ENCODE measurements at regions not wholly inside any gene's neighbourhood (a gene's known extent, or its start where the extent isn't known, plus 50 kb on each side); places are given as distances from the start of the nearest gene placed in this dataset.

- Histone ChIP-seq H3K79me2 (ENCODE audit: control insufficient read depth, insufficient read depth, low read length) (no peaks in the 10 kb centered on the region), H3K4me3 (no peak overlapping the region), H3K4me1 (ENCODE audit: control insufficient read depth, insufficient read depth, low read length) (peaks cover 3% of the 10 kb centered on the region; the same call in 1 of the 2 replicates), H3K27me3 (replicated peaks in 1 of 2; ENCODE audit: control insufficient read depth in 2 of 2, insufficient read depth in 2 of 2, low read length in 1 of 2) (no peaks in the 10 kb centered on the region), H3K36me3 (ENCODE audit: control insufficient read depth in 2 of 2, insufficient read depth in 2 of 2, low read length in 1 of 2) (no peaks in the 10 kb centered on the region), H3K4me2 (ENCODE audit: control insufficient read depth, insufficient read depth) (0 out of 2 replicates have a peak overlapping the region, but pooled peaks have one; percentile 11), H2AFZ (ENCODE audit: control insufficient read depth, low read depth, low read length) (peak overlapping the region; percentile 43), H4K20me1 (ENCODE audit: control insufficient read depth, insufficient read depth) (no peaks in the 10 kb centered on the region), H3K9me3 (replicated peaks; ENCODE audit: control insufficient read depth, insufficient read depth, low read length) (no peaks in the 10 kb centered on the region), H3K27ac (ENCODE audit: control insufficient read depth, insufficient read depth) (no peak overlapping the region), H3K9ac (ENCODE audit: control insufficient read depth, insufficient read depth, low read length) (no peak overlapping the region)
- FAIRE-seq, result peak; percentile 38
- RAD21 ChIA-PET (ENCODE audit: unreplicated experiment), result interaction anchor here (0.9 to 3.4 kb wide), 19 partner anchors 11 to 847 kb away, joined by 3 to 24 read pairs (median 6); no protein-coding TSS in a partner anchor
- peak; percentile 92 for ATAC-seq
- SMC1A ChIA-PET (ENCODE audit: uncharacterized antibody, unreplicated experiment), result interaction anchor here (0.5 to 3.5 kb wide), 30 partner anchors 10 to 845 kb away, joined by 3 to 39 read pairs (median 4); no protein-coding TSS in a partner anchor
- in situ Hi-C loops (cut with MboI) (loop anchor here (5.0 to 10.0 kb wide), 2 partner anchors 306 to 403 kb away; no protein-coding TSS in a partner anchor), intact Hi-C loops (cut with micrococcal nuclease; ENCODE audit: unreplicated experiment) (loop anchor here (1.0 to 5.0 kb wide), 7 partner anchors 71 to 845 kb away; partner anchors contain the start of gene CNR1)
- DNase-seq (ENCODE audit: low read depth, low spot score), result peak; percentile 33
- WGBS (ENCODE audit: insufficient coverage, insufficient replicate concordance, low lambda C conversion rate, missing lambda C conversion rate), result 4% methylated on average over 1 of the region's 1 CpG
- POLR2A ChIA-PET, result interaction anchor here (0.8 to 1.1 kb wide), 4 partner anchors 12 to 523 kb away, joined by 3 to 5 read pairs (median 4); no protein-coding TSS in a partner anchor
- no TSS peak for BruUV-seq (replicated peaks)
- CTCF ChIA-PET, result interaction anchor here (0.7 to 3.5 kb wide), 27 partner anchors 11 to 1098 kb away, joined by 3 to 45 read pairs (median 5); no protein-coding TSS in a partner anchor
- TF ChIP-seq ZNF592 (IDR thresholded peaks at IDR 0.05), result no peak
- peak; percentile 97 for TF ChIP-seq RAD21 (IDR thresholded peaks at IDR 0.05; ENCODE audit: insufficient read depth, low read depth, low read length)
- TF ChIP-seq HDAC2 (IDR thresholded peaks at IDR 0.05), result no peak
- peak; percentile 76 for TF ChIP-seq RUNX3 (IDR thresholded peaks at IDR 0.05; ENCODE audit: low read length)
- no peak for TF ChIP-seq IKZF1 (conservative IDR thresholded peaks at IDR 0.05)
- TF ChIP-seq MEF2B (IDR thresholded peaks at IDR 0.05; ENCODE audit: partially characterized antibody, poor library complexity, severe bottlenecking), result peak; percentile 36
- no peak for TF ChIP-seq MLLT1 (IDR thresholded peaks at IDR 0.05)
- TF ChIP-seq FOXK2 (IDR thresholded peaks at IDR 0.05), result no peak
- no peak for TF ChIP-seq ZNF207 (IDR thresholded peaks at IDR 0.05; ENCODE audit: borderline replicate concordance)
- no peak for TF ChIP-seq SUZ12 (IDR thresholded peaks at IDR 0.05; ENCODE audit: unreplicated experiment)
- no peak for TF ChIP-seq POLR2AphosphoS5 (IDR thresholded peaks at IDR 0.05; ENCODE audit: low read length)
- TF ChIP-seq ZNF274 (IDR thresholded peaks at IDR 0.05; ENCODE audit: insufficient read depth, insufficient read length), result no peak
- no peak for TF ChIP-seq CUX1 (IDR thresholded peaks at IDR 0.05; ENCODE audit: insufficient replicate concordance, low read depth, low read length)
- TF ChIP-seq SMC3 (IDR thresholded peaks at IDR 0.05; ENCODE audit: borderline replicate concordance, low read length), result peak; percentile 88
Measured at GRCh38 chr6:88238065-88238464, 71.9 kb upstream of the CNR1 start.
